ENCODE measurements at regions not wholly inside any gene's neighbourhood (a gene's known extent, or its start where the extent isn't known, plus 50 kb on each side); places are given as distances from the start of the nearest gene placed in this dataset.

DNA sequence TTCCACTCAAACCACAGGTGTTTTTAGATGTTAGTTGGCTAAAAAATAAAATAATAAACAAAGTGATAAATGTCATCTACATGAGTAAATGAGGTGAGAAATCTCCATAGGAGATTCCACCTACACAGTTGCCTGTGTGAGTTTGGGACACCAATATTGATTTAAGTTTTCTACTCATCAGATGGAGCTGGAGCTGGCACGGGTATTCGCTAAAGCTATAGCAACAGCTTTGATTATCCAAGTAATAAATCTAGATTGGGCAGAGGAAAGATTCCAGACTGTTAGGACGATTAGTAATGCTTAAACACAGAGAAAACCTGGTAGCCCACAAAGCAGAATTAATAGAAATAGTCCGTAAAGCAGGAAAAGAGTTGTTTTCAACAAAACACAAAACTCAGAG, 313.9 kb downstream of the PABPC4L start:
- TF ChIP-seq, protein P1, sequence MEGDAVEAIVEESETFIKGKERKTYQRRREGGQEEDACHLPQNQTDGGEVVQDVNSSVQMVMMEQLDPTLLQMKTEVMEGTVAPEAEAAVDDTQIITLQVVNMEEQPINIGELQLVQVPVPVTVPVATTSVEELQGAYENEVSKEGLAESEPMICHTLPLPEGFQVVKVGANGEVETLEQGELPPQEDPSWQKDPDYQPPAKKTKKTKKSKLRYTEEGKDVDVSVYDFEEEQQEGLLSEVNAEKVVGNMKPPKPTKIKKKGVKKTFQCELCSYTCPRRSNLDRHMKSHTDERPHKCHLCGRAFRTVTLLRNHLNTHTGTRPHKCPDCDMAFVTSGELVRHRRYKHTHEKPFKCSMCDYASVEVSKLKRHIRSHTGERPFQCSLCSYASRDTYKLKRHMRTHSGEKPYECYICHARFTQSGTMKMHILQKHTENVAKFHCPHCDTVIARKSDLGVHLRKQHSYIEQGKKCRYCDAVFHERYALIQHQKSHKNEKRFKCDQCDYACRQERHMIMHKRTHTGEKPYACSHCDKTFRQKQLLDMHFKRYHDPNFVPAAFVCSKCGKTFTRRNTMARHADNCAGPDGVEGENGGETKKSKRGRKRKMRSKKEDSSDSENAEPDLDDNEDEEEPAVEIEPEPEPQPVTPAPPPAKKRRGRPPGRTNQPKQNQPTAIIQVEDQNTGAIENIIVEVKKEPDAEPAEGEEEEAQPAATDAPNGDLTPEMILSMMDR (IDR thresholded peaks at IDR 0.05): no peak
- TF ChIP-seq POLR2A (IDR thresholded peaks at IDR 0.05) (no peak), EP300 (IDR thresholded peaks at IDR 0.05) (no peak)

Data from ovary (tissue), 3 donors.